ENCODE measurements at regions not wholly inside any gene's neighbourhood (a gene's known extent, or its start where the extent isn't known, plus 50 kb on each side); places are given as distances from the start of the nearest gene placed in this dataset.

DNA sequence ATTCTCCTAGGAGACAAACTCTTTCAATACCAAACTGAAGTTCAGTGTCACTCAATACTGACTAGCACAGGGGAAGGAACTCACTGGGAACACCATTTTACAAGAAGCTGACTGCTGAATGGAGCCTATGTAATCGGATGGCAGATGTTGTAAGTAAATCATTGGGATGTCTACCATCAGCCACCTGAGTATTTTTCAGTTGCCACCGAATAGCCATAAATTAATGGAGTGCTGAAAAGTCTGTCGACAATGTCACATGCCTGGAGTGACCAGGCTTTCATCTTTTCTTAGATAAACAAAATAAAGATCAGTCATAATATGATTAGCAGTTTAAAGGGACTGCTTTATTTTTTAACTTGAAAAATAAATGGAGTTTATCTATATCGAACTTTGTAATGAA lies 145.9 kb upstream of the SEMA3E start:
- TF ChIP-seq GMEB1 (CRISPR knock-in tag; IDR thresholded peaks at IDR 0.05; ENCODE audit: borderline replicate concordance) (no peak), ZNF530 (CRISPR knock-in tag; IDR thresholded peaks at IDR 0.05; ENCODE audit: low read depth) (no peak), GTF2F1 (IDR thresholded peaks at IDR 0.05; ENCODE audit: low read length) (no peak), NAIF1 (CRISPR knock-in tag; IDR thresholded peaks at IDR 0.05; ENCODE audit: borderline replicate concordance) (no peak), SP5 (CRISPR knock-in tag; IDR thresholded peaks at IDR 0.05; ENCODE audit: borderline replicate concordance, low read depth) (no peak), ZNF280D (CRISPR knock-in tag; IDR thresholded peaks at IDR 0.05) (no peak), RAD21 (CRISPR knock-in tag; IDR thresholded peaks at IDR 0.05) (no peak)
- TF ChIP-seq, protein P1, sequence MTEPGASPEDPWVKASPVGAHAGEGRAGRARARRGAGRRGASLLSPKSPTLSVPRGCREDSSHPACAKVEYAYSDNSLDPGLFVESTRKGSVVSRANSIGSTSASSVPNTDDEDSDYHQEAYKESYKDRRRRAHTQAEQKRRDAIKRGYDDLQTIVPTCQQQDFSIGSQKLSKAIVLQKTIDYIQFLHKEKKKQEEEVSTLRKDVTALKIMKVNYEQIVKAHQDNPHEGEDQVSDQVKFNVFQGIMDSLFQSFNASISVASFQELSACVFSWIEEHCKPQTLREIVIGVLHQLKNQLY (CRISPR knock-in tag; IDR thresholded peaks at IDR 0.05) = no peak
- TF ChIP-seq, protein P2, sequence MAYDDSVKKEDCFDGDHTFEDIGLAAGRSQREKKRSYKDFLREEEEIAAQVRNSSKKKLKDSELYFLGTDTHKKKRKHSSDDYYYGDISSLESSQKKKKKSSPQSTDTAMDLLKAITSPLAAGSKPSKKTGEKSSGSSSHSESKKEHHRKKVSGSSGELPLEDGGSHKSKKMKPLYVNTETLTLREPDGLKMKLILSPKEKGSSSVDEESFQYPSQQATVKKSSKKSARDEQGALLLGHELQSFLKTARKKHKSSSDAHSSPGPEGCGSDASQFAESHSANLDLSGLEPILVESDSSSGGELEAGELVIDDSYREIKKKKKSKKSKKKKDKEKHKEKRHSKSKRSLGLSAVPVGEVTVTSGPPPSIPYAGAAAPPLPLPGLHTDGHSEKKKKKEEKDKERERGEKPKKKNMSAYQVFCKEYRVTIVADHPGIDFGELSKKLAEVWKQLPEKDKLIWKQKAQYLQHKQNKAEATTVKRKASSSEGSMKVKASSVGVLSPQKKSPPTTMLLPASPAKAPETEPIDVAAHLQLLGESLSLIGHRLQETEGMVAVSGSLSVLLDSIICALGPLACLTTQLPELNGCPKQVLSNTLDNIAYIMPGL (CRISPR knock-in tag; IDR thresholded peaks at IDR 0.05; ENCODE audit: borderline replicate concordance in 1 of 2, low read depth in 1 of 2) = no peak
- H3K4me2 ChIP-seq (ENCODE audit: low read depth, low read length) = no peak overlapping the region
- H3K4me3 ChIP-seq (replicated peaks in 1 of 3; ENCODE audit: insufficient read depth in 1 of 3, low read depth in 2 of 3, low read length in 3 of 3) = no peak overlapping the region
- no peaks in the 10 kb centered on the region for H3K9me3 ChIP-seq (ENCODE audit: low read length)
- no peak for DNase-seq (ENCODE audit: low spot score)
- in situ Hi-C loops (cut with HindIII; ENCODE audit: extremely low pct_ligation_motif_present, low pct_unique_long_range_greater_than_20kb) (no loop called here), intact Hi-C loops (cut with micrococcal nuclease; ENCODE audit: unreplicated experiment) (no loop called here)
- no peak overlapping the region for H2AFZ ChIP-seq (ENCODE audit: low read length)
- H4K20me1 ChIP-seq (ENCODE audit: insufficient read depth, low read length) = no peaks in the 10 kb centered on the region
- no peak overlapping the region for H3K9ac ChIP-seq (ENCODE audit: insufficient read depth, low read depth, low read length)
- ChIA-PET CTCF (ENCODE audit: low intra/inter-chr PET ratio, low total read pairs) (no interaction called here), POLR2A (no interaction called here)
- no peaks in the 10 kb centered on the region for H3K27me3 ChIP-seq (ENCODE audit: control insufficient read depth in 1 of 2, insufficient read depth in 2 of 2, low read length in 2 of 2)
- no TSS peak for BruUV-seq (replicated peaks)
- no peaks in the 10 kb centered on the region for H3K79me2 ChIP-seq (ENCODE audit: insufficient read depth, low read length)
- no peak for ATAC-seq
- H3K27ac ChIP-seq (ENCODE audit: extremely low read length, insufficient read depth, low read length) = no peak overlapping the region
- FAIRE-seq = no peak
- WGBS (ENCODE audit: low lambda C conversion rate) = 10% methylated on average over 4 of the region's 4 CpGs
- no peaks in the 10 kb centered on the region for H3K36me3 ChIP-seq (replicated peaks in 1 of 2; ENCODE audit: control insufficient read depth in 1 of 2, insufficient read depth in 2 of 2, low read length in 2 of 2)
- no peaks in the 10 kb centered on the region for H3K4me1 ChIP-seq (ENCODE audit: insufficient read depth, low read length)

Data from HepG2 (cell line).